ENCODE measurements at regions not wholly inside any gene's neighbourhood (a gene's known extent, or its start where the extent isn't known, plus 50 kb on each side); places are given as distances from the start of the nearest gene placed in this dataset.
"Not testable (repeated sequence)": the region's sequence is repeated elsewhere in the genome, so short reads cannot be mapped to it uniquely, and the experiment has no call there.

- not testable (repeated sequence) for H3K9me3 Mint-ChIP-seq, H3K36me3 Mint-ChIP-seq, H3K4me3 Mint-ChIP-seq, H3K27me3 Mint-ChIP-seq, H3K4me1 Mint-ChIP-seq, H3K27ac Mint-ChIP-seq
Observed at GRCh38 chr4:116260931-116261330, 824.4 kb downstream of the TRAM1L1 start.

GRCh38 chr4:116244771-116245170 is 840.6 kb downstream of the TRAM1L1 start:
- Mint-ChIP-seq H3K4me3 (no peak overlapping the region), H3K36me3 (no peaks in the 10 kb centered on the region), H3K9me3 (peaks cover 0 to 2% (median 0%) of the 10 kb centered on the region in 3 donors), H3K4me1 (no peaks in the 10 kb centered on the region), H3K27ac (no peak overlapping the region), H3K27me3 (no peaks in the 10 kb centered on the region)

GRCh38 chr4:116243431-116243830 is 841.9 kb downstream of the TRAM1L1 start:
- peaks cover 0 to 3% (median 2%) of the 10 kb centered on the region in 3 donors for H3K9me3 Mint-ChIP-seq
- no peaks in the 10 kb centered on the region for H3K4me1 Mint-ChIP-seq
- no peaks in the 10 kb centered on the region for H3K27me3 Mint-ChIP-seq
- H3K27ac Mint-ChIP-seq: no peak overlapping the region
- no peaks in the 10 kb centered on the region for H3K36me3 Mint-ChIP-seq
- H3K4me3 Mint-ChIP-seq: no peak overlapping the region

GRCh38 chr4:116233971-116234370 is 851.4 kb downstream of the TRAM1L1 start:
- Mint-ChIP-seq H3K27ac (no peak overlapping the region), H3K4me1 (no peaks in the 10 kb centered on the region), H3K27me3 (no peaks in the 10 kb centered on the region), H3K36me3 (no peaks in the 10 kb centered on the region), H3K9me3 (peaks cover 0 to 6% (median 2%) of the 10 kb centered on the region in 3 donors), H3K4me3 (no peak overlapping the region)

GRCh38 chr4:116231999-116232398 is 853.4 kb downstream of the TRAM1L1 start:
- not testable (repeated sequence) for H3K4me1 Mint-ChIP-seq, H3K27ac Mint-ChIP-seq, H3K27me3 Mint-ChIP-seq, H3K4me3 Mint-ChIP-seq, H3K36me3 Mint-ChIP-seq
- peaks cover 2 to 18% (median 2%) of the 10 kb centered on the region in 3 donors for H3K9me3 Mint-ChIP-seq

DNA sequence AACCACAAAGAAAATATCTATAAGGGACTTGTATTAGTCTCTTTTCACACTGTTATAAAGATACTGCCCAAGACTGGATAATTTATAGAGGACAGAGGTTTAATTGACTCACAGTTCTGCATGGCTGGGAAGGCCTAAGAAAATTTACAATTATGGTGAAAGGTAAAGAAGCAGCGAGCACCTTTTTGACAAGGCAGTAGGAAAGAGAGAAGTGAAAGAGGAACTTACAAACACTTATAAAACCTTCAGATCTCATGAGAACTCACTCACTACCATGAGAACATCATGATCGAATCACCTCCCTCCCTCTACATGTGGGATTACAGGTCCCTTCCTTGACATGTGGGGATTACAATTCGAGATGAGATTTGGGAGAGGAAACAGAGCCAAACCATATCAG is 856.0 kb downstream of the TRAM1L1 start:
- Mint-ChIP-seq H3K4me3 (no peak overlapping the region), H3K27ac (no peak overlapping the region), H3K4me1 (no peaks in the 10 kb centered on the region), H3K9me3 (peaks cover 2 to 18% (median 2%) of the 10 kb centered on the region in 3 donors), H3K27me3 (no peaks in the 10 kb centered on the region), H3K36me3 (no peaks in the 10 kb centered on the region)

- no peaks in the 10 kb centered on the region for H3K27me3 Mint-ChIP-seq
- H3K4me1 Mint-ChIP-seq: no peaks in the 10 kb centered on the region
- H3K4me3 Mint-ChIP-seq: no peak overlapping the region
- no peaks in the 10 kb centered on the region for H3K36me3 Mint-ChIP-seq
- H3K9me3 Mint-ChIP-seq: peaks cover 0 to 4% (median 2%) of the 10 kb centered on the region in 3 donors
- no peak overlapping the region for H3K27ac Mint-ChIP-seq
Observed at GRCh38 chr4:116223040-116223732, 862.2 kb downstream of the TRAM1L1 start.

DNA sequence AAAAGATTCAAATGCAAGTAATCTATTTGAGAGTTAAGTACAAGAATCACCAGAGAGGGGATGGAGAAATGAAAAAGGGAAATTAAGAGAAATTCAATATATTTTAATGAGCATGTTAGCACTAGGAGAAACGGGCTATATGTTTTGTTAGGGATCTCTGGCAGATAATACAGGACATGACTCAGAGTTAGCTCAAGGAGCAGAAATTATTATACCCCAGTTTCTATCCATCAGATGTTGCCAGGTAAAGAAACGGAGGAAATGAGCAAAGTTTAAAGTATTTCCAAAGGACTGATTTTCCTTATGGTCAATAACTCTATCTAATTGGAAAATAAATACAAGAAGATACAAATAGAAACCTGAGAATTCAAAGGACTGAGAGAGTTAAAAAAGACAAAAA is 867.6 kb downstream of the TRAM1L1 start:
- Mint-ChIP-seq H3K27ac (no peak overlapping the region), H3K9me3 (peaks cover 0 to 8% (median 3%) of the 10 kb centered on the region in 3 donors), H3K4me3 (no peak overlapping the region), H3K27me3 (no peaks in the 10 kb centered on the region), H3K4me1 (no peaks in the 10 kb centered on the region), H3K36me3 (peaks cover 1% of the 10 kb centered on the region)

- Mint-ChIP-seq H3K9me3 (peaks cover 0 to 8% (median 3%) of the 10 kb centered on the region in 3 donors), H3K27ac (no peak overlapping the region), H3K36me3 (peaks cover 1% of the 10 kb centered on the region), H3K27me3 (no peaks in the 10 kb centered on the region), H3K4me3 (no peak overlapping the region), H3K4me1 (no peaks in the 10 kb centered on the region)
Observed at GRCh38 chr4:116215622-116216021, 869.8 kb downstream of the TRAM1L1 start.

DNA sequence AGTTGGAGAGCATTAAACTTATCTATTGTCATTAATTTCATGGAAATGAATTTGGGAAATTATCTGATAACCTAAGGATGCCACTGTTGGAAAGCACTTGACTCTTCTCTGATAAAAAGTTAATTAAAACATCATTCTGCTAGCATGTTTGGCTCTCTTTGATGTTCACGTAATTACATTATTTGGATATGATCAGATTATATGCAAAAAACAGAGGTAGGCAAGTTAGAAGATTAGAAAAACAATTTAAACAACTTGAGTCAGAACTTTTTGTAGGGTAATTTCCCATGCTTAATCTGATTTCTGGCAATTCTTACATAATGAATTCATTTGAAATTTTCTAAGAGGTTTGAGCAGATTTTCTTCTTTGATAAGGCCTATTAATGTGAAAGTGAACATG is 882.9 kb downstream of the TRAM1L1 start:
- Mint-ChIP-seq H3K4me1 (no peaks in the 10 kb centered on the region), H3K4me3 (no peak overlapping the region), H3K27ac (no peak overlapping the region), H3K9me3 (peaks cover 0 to 5% (median 0%) of the 10 kb centered on the region in 3 donors), H3K36me3 (no peaks in the 10 kb centered on the region), H3K27me3 (no peaks in the 10 kb centered on the region)

DNA sequence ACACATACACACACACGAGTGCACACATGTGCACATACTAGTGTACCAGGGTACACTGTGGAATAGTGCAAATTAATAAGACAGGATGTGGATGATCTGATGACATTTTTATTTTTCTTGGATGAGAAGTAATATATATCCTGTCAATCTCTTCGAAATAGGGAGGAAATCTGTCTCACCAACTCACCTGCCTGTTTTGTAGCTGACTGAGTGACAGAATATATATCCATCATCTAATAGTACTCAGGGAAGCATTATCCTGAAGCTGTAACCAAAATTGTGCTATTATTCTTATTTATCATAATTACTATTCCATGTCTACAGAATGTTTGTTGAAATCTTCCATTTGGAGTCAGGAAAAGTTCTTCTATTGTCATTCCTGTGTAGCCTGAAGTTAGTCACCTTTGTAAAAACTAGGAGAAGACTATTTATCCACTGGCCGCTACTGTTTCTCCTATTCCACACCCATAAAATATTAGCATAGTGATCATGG is 888.0 kb downstream of the TRAM1L1 start:
- Mint-ChIP-seq H3K4me1 (no peaks in the 10 kb centered on the region), H3K4me3 (no peak overlapping the region), H3K27me3 (no peaks in the 10 kb centered on the region), H3K27ac (no peak overlapping the region), H3K9me3 (peaks cover 0 to 2% (median 0%) of the 10 kb centered on the region in 3 donors), H3K36me3 (no peaks in the 10 kb centered on the region)

DNA sequence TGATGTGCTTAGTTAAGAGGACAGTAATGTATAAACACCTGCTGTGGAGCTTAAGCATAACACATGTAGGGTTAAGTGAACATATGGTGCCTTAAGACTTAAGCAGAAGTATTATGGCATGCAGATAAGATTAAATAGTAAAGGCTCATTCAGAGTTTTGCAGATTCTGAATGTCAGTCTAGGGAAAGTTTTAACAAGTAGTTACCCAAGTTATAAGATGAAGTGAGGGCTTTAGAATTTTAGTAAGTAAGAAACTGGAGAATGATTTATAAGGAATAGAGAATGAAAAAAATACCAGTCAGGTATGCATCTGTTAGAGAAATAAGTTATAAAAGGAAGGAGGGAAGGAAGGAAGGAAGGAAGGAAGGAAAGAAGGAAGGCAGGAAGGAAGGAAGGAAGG is 902.1 kb downstream of the TRAM1L1 start:
- H3K27ac Mint-ChIP-seq: no peak overlapping the region

DNA sequence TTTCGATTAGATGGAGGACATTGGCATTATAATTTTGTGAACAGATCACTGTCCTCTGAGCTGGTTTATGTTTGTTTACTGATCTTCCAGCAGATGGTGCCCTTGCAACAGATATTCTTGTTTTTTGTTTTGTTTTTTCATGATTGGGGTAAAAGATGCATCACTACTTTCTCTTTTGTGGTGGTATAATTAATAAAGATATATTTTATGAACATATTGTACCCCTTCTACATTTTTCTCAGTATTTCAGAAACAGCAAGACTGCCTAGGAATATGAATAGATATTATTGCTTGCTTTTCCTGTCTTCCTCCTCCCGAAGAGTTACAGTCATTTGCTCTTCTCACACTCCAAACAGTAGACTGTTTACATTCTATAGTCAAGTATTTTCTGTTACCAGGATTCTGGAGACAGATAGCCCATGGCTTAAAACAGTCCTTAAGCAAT is 905.2 kb downstream of the TRAM1L1 start:
- H3K36me3 Mint-ChIP-seq: no peaks in the 10 kb centered on the region
- no peak overlapping the region for H3K27ac Mint-ChIP-seq
- no peaks in the 10 kb centered on the region for H3K4me1 Mint-ChIP-seq
- no peaks in the 10 kb centered on the region for H3K27me3 Mint-ChIP-seq
- no peak overlapping the region for H3K4me3 Mint-ChIP-seq
- H3K9me3 Mint-ChIP-seq: peaks cover 0 to 2% (median 0%) of the 10 kb centered on the region in 3 donors

More for the DNA sequence above, 902.1 kb downstream of the TRAM1L1 start:
- Mint-ChIP-seq H3K36me3 (no peaks in the 10 kb centered on the region), H3K4me3 (no peak overlapping the region), H3K9me3 (peaks cover 0 to 2% (median 0%) of the 10 kb centered on the region in 3 donors), H3K4me1 (no peaks in the 10 kb centered on the region), H3K27me3 (no peaks in the 10 kb centered on the region)

DNA sequence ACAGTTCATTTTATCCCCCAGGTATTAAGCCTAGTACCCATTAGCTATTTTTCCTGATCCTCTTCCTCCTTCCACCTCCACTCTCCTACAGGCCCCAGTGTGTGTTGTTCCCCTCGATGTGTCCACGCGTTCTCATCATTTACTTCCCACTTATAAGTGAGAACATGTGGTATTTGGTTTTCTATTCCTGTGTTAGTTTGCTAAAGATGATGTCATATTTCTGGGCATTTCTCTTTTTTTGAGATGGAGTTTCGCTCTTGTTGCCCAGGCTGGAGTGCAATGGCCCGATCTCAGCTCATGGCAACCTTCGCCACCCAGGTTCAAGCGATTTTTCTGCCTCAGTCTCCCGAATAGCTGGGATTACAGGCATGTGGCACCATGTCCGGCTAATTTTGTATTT is 934.0 kb downstream of the TRAM1L1 start:
- not testable (repeated sequence) for H3K36me3 Mint-ChIP-seq, H3K4me1 Mint-ChIP-seq, H3K4me3 Mint-ChIP-seq, H3K27me3 Mint-ChIP-seq, H3K27ac Mint-ChIP-seq, H3K9me3 Mint-ChIP-seq

DNA sequence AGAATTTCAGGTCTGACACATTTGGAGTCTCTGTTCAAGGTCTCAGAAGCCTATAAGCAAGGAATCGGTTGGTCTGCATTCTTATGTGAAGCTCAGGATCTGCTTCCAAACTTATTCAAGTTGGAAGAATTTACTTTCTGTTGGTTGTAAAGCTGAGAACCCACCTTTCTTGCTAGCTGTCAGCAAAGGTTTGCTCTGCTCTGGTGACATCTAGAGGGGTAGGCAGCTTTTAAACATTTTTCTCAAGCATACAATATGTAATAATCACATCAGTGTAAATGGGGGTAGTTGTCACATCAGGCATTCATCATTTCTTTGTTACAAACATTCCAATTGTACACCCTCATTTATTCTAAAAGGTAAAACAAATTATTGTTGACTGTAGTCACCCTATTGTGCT is 935.2 kb downstream of the TRAM1L1 start:
- Mint-ChIP-seq H3K4me3 (no peak overlapping the region), H3K27me3 (no peaks in the 10 kb centered on the region), H3K36me3 (no peaks in the 10 kb centered on the region), H3K9me3 (peaks cover 0 to 2% (median 0%) of the 10 kb centered on the region in 3 donors), H3K4me1 (no peaks in the 10 kb centered on the region), H3K27ac (no peak overlapping the region)

DNA sequence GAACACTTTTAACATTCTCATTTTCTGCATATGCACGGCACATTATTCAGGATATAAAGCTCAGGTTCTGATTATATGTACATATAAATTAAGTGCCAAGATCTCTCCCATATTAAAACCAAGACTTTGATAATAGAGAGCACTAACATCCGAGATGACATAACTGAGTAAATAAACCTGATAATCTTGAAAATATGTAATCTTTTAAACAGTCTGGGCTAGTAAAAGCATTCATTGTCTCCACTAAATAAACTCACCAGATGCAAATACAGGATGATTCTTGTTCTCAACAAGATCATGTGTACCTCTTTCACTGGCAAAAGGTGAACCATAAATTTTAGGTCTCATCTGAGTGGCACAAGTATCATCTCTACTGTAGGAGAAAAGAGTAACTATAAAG is 942.2 kb downstream of the TRAM1L1 start:
- no peaks in the 10 kb centered on the region for H3K27me3 Mint-ChIP-seq
- H3K36me3 Mint-ChIP-seq: no peaks in the 10 kb centered on the region
- H3K9me3 Mint-ChIP-seq: no peaks in the 10 kb centered on the region
- no peak overlapping the region for H3K27ac Mint-ChIP-seq
- no peaks in the 10 kb centered on the region for H3K4me1 Mint-ChIP-seq
- no peak overlapping the region for H3K4me3 Mint-ChIP-seq
